CD4-positive, alpha-beta T cell treated with Interleukin-10 for 1 hour (primary cell): ENCODE measurements at regions not wholly inside any gene's neighbourhood (a gene's known extent, or its start where the extent isn't known, plus 50 kb on each side); places are given as distances from the start of the nearest gene placed in this dataset.
"Not testable (repeated sequence)": the region's sequence is repeated elsewhere in the genome, so short reads cannot be mapped to it uniquely, and the experiment has no call there.

Experiments used
- DNase-seq: peaks from one replicate; pipeline ENCODE4 v3.0.0-alpha.2; 2020

DNA sequence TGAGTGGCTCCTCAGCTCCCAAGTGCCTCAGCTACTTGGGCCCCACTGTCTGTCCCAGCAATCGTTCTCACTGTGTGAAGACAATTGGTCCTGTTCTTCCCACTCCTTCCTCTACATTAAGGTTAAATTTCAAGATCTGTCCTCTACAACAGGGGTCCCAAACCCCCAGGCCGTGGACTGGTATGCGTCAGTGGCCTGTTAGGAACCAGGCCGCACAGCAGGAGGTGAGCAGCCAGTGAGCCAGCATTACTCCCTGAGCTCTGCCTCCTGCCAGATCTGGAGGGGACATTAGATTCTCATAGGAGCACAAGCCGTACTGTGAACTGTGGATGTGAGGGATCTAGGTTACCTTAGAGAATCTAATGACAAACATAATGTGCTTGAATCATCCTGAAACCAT lies 376.9 kb upstream of the FZD8 start:
- no peak for DNase-seq

DNA sequence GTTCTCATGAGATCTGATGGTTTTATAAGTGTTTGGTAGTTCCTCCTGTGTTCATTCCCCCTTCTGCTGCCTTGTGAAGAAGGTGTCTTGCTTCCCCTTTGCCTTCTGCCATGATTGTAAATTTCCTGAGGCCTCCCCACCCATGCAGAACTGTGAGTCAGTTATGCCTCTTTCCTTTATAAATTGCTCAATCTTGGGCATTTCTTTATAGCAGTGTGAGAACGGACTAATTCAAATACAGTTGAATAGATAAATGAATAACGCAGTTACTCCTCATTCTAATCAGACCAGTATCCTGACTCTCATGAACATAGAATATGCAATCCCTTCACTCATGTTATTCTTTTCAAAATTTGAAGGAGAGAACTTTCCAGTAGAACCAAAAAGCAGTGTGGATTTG lies 375.0 kb upstream of the FZD8 start:
- DNase-seq: no peak

- DNase-seq: no peak
Measured at GRCh38 chr10:36007369-36007768, 365.3 kb upstream of the FZD8 start.

DNA sequence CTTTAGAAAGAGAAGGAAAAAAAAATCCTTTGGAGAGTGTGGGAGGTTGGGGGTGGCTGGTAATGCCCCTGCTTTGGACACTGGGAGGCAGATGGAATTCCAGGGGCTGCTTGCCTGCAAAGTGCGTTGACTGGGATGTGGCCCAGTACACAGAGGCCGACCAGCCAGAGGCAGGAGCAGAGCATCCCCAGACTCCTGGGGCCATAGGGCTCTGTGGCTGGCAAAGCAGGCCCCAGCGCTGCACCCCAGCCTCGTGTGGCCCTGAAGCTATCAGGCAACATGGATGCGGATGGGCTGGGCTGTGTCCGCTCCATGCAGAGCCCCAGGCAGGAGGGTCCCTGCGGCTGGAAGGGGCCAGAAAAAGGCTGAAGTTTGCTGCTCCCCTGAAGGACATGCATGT lies 361.6 kb upstream of the FZD8 start:
- DNase-seq: no peak

DNA sequence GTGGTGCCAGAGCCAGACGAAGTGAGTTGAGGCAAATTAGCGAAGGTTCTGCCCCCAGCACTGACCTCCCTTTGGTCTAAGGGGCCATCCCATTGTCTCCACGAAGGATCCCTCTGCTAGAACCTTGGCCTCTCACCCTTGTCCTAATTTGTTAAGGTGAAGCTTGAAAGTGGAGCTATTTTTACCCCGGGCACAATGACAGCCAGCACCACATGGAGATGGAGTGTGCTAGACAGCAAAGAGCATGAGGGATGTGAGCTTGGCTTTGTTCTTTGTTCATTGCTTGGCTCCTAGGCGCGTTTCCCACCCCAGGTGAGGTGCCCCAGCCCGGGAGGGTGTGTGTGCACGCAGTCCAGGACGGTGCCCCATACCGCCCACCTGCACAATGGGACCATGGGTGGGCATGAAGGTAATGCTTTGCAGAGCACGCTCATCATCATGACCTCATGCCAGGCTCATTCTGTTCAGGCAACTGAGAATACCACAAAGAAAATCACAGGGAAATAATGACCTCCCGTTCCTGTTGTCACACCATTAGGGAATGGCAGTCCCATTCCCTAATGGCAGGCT lies 361.0 kb upstream of the FZD8 start:
- no peak for DNase-seq

DNA sequence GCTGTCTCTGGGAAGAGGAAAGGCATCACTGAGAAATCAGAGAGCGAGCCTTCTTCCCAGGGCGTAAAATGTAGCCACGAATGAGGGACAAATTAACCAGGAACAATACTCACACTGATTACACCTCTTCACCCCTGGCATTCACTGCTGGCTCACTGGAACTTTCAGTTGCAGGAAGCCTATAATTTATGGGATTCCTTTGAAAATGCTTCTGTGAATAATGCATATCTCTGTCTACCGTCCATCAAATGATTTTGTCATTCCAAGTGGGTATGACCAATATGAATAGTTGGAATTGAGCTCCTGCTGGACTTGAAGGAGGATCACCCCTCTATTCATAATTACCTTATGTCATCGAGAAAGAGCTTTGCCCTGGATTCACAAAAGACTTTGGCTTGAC lies 360.3 kb upstream of the FZD8 start:
- DNase-seq: no peak

DNA sequence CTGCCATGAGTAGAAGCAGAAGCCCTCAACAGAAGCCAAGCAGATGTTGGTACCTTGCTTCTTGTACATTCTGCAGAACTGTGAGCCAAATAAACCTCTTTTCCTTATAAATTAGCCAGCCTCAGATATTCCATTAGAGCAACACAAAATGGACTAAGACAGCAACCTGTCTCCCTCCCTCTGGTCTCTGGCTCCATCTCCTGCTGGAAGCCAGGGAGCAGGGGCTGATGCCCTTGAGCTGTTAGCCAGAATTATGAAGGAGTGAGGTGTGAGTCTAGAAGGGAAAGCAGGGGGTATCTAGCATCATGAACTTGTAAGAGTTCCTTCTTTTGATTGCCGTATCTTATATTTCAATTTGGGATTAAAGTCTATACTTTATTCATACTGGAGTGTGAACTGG lies 358.7 kb upstream of the FZD8 start:
- DNase-seq: not testable (repeated sequence)

- DNase-seq: no peak
Measured at GRCh38 chr10:35998026-35998425, 355.9 kb upstream of the FZD8 start.

DNA sequence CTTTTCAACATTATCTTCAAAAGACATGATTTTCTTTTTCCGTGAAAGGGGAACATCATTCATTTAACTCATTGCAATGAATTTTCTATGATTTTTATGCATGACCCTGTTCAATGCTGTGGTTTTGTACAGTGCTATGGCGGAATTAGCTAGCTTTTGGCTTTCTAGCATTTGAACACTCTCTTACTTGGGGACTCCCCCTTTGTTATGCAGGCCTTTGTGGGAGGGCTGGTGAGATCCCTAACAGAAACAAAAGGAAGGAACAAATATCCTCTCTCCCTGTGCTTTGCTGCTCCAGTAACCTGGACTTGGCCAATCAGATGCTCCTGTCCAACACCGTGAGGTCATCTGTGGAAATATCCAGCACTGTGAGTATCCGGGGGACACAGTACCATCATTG lies 353.4 kb upstream of the FZD8 start:
- DNase-seq: no peak

- no peak for DNase-seq
Measured at GRCh38 chr10:35993591-35994515, 351.8 kb upstream of the FZD8 start.

DNA sequence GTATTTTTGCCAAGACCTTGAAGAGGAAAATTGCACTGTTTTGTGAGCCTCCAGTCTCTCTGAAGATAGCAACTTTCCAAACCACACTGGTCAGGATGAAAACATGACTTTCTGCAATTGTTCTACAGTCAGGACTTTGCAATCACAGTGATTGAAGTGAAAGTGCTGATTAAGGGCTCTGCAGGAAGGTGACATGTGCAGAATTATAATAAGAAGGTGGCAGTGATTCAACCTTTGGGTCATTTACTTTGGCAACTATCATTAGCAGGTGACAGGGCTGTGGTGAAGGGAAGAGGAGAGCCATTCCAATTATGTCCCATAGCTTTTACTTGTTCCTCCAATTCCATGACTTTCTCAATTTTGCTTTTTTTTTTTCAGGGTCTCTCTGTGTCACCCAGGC lies 350.0 kb upstream of the FZD8 start:
- DNase-seq: no peak

DNA sequence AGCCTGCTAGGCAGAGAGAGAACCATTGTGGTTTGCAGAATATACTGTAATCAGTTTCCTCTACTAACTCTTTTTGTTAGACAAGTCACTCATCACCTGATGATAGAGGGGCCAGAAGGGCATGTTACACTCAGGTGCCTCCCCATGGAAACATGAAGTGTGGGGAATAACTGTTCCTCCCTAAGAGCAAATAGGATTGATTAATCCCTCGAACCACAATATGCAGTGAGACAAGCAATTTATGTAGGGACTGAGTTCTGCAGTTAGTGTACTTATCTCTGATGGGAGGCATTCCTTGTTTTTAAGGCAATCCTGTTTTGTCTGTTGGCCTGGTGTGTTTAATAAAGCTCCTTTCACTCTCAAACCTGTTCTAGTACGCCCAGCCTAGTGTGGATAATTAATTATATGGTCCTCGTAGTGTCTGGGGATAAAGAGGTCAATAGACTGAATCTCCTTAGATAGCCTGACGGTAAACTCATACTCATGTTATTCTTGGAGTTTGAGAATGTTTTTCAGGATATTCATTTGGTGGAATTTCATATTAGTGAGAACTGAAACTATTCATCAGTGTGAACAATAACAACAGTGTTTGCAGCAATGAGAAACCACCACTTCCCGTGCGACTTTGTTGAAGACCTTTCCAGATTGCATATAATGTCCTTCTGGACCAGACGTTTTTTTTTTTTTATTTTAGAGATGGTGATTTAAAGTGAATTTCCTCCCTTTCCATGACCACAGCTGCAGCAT lies 344.8 kb upstream of the FZD8 start:
- no peak for DNase-seq

GRCh38 chr10:35979116-35979515 lies 337.0 kb upstream of the FZD8 start:
- DNase-seq: no peak

- not testable (repeated sequence) for DNase-seq
Measured at GRCh38 chr10:35973912-35974591, 332.0 kb upstream of the FZD8 start.

- DNase-seq: no peak
Measured at GRCh38 chr10:35972275-35972674, 330.2 kb upstream of the FZD8 start.

DNA sequence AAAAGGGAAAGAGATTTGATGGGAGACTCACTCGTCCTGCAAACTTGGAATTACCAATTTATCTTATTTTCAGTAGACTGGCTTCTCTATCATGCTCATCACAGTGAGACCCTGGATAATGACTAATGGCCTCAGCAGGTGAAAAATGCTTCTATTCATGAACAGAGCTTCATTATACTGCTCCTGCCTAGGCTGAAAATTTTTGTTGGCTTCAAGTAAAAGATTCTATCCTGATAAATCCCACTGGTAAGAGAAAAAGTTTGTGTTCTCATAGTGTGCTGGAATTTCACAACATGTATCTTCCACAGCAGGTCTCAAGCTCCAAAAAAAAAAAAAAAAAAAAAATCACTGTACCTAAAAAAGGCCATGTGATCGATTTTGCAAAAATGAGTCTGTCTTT lies 329.3 kb upstream of the FZD8 start:
- DNase-seq: no peak

GRCh38 chr10:35963685-35964084 lies 321.6 kb upstream of the FZD8 start:
- no peak for DNase-seq

DNA sequence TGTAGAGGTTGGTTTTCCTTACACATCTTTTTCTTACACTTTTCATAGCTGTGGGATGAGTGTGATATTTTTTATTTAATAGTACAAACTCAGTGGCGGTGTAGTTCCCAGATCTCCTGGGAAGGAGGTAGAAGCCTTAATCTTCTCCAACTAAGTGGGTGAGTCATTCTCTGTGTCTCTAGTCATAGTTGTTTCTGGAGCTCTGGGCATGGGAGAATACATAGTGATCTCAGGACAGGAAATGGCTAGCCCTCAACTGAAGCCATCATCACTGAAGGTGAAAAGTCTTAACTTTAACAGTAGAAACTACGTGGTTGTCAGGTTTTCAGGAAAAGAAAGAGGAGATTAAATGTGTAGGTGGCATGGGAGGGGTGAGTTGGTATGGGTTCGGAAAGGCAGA lies 319.4 kb upstream of the FZD8 start:
- no peak for DNase-seq

- no peak for DNase-seq
Measured at GRCh38 chr10:35959252-35959651, 317.2 kb upstream of the FZD8 start.

DNA sequence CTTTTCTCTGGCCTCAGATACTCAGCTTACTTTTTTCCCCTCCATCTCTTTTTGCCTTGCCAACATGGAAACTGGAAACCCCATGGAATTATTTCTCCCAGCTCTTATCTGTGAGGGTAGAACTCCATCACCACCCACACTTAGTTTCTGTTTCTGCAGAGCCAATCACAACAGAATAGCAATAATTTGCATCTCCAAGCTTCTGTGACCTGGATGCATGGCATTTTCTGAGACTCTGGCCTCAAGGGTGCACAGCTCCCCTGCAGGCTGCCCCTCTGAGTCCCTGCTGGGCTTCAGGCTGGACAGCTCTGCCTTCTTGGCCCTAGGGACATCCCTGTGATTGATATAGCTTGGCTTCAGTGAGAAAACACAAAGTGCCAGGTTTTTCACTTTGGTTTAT lies 316.5 kb upstream of the FZD8 start:
- DNase-seq: not testable (repeated sequence)

- DNase-seq: no peak
Measured at GRCh38 chr10:35950701-35951100, 308.6 kb upstream of the FZD8 start.

DNA sequence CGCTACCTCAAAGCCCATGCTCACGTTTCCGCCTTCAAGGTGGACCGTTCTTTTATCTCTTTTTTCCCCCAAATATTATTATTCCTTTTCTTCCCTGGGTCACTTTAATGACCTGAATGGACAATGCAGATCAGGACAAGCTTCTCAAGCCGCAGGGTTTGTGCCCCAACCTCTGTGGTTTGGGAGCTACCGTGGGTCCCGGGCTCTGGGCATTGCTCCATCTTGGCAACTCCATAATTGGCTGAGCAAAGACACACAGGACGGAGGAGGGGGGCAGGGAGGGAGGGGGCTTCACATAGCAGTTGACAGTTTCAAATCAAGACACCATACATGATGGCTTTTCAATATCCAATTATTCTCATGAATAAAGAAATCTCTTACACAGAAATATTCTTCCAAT lies 308.1 kb upstream of the FZD8 start:
- no peak for DNase-seq

- DNase-seq: no peak
Measured at GRCh38 chr10:35949811-35950211, 307.7 kb upstream of the FZD8 start.
